ENCODE measurements at regions not wholly inside any gene's neighbourhood (a gene's known extent, or its start where the extent isn't known, plus 50 kb on each side); places are given as distances from the start of the nearest gene placed in this dataset.

- TF ChIP-seq POLR2A (IDR thresholded peaks at IDR 0.05; ENCODE audit: low read depth, low read length) = no peak
- TF ChIP-seq TAF1 (IDR thresholded peaks at IDR 0.05; ENCODE audit: borderline replicate concordance, low read depth, low read length) = no peak
- no peak for TF ChIP-seq POLR2AphosphoS5 (IDR thresholded peaks at IDR 0.05; ENCODE audit: low read depth, low read length)
Observed at GRCh38 chr2:183729380-183729779, 605.1 kb downstream of the NUP35 start.
